LNCAP (cell line): ENCODE measurements at regions not wholly inside any gene's neighbourhood (a gene's known extent, or its start where the extent isn't known, plus 50 kb on each side); places are given as distances from the start of the nearest gene placed in this dataset.

ENCODE experiments used
- CTCF ChIP-seq: fragments of 450-650 bp; IDR thresholded peaks from 2 replicates; pipeline ENCODE4 v1.5.1; 2017; ENCODE audit warnings: mild to moderate bottlenecking

GRCh38 chr4:157810137-157810774 lies 362.6 kb downstream of the GASK1B start:
- TF ChIP-seq CTCF = no peak

GRCh38 chr4:157808796-157809383 lies 363.9 kb downstream of the GASK1B start:
- TF ChIP-seq CTCF = no peak

GRCh38 chr4:157806184-157806583 lies 366.6 kb downstream of the GASK1B start:
- no peak for TF ChIP-seq CTCF

- peak; percentile 30; the same call in 1 of the 2 replicates for TF ChIP-seq CTCF
Measured at GRCh38 chr4:157804986-157805385, 367.8 kb downstream of the GASK1B start.

GRCh38 chr4:157803845-157804521 lies 368.8 kb downstream of the GASK1B start:
- no peak for TF ChIP-seq CTCF

- TF ChIP-seq CTCF = no peak
Measured at GRCh38 chr4:157803421-157803820, 369.4 kb downstream of the GASK1B start.

- TF ChIP-seq CTCF = no peak
Measured at GRCh38 chr4:157795495-157795894, 377.3 kb downstream of the GASK1B start.
